ENCODE measurements at regions not wholly inside any gene's neighbourhood (a gene's known extent, or its start where the extent isn't known, plus 50 kb on each side); places are given as distances from the start of the nearest gene placed in this dataset.
"Not testable (repeated sequence)": the region's sequence is repeated elsewhere in the genome, so short reads cannot be mapped to it uniquely, and the experiment has no call there.

GRCh38 chr3:152151216-152151876 is 117.4 kb upstream of the MBNL1 start:
- Histone ChIP-seq H3K36me3 (ENCODE audit: control insufficient read depth in 4 of 4, insufficient read depth in 3 of 4, low read depth in 1 of 4, low read length in 3 of 4) (no peaks in the 10 kb centered on the region), H3K27me3 (ENCODE audit: control insufficient read depth in 4 of 4, insufficient read depth in 4 of 4, low read length in 3 of 4) (no peaks in the 10 kb centered on the region), H3K4me3 (ENCODE audit: low read depth in 1 of 3, low read length in 3 of 3) (no peak overlapping the region), H3K4me1 (ENCODE audit: control insufficient read depth in 4 of 4, insufficient read depth in 4 of 4, low read length in 3 of 4) (no peaks in the 10 kb centered on the region), H3K9me3 (ENCODE audit: control insufficient read depth in 4 of 4, low read length in 3 of 4) (no peaks in the 10 kb centered on the region), H3K27ac (ENCODE audit: low read depth in 1 of 2, low read length in 2 of 2) (no peak overlapping the region), H3K9ac (ENCODE audit: low read depth in 1 of 2, low read length in 2 of 2) (no peak overlapping the region)
- WGBS = 77% methylated on average over 8 of the region's 8 CpGs
- no peak for DNase-seq (ENCODE audit: low spot score)
- TF ChIP-seq HNF4G (IDR thresholded peaks at IDR 0.05) (no peak), MAX (IDR thresholded peaks at IDR 0.05) (no peak), TAF1 (conservative IDR thresholded peaks at IDR 0.05) (no peak), JUND (IDR thresholded peaks at IDR 0.05) (no peak), GABPA (IDR thresholded peaks at IDR 0.05 in 1 of 2, conservative IDR thresholded peaks at IDR 0.05 in 1 of 2) (no peak), FOXA2 (IDR thresholded peaks at IDR 0.05) (no peak)

- not testable (repeated sequence) for H3K36me3 ChIP-seq (ENCODE audit: control insufficient read depth in 4 of 4, insufficient read depth in 3 of 4, low read depth in 1 of 4, low read length in 3 of 4); H3K9me3 ChIP-seq (ENCODE audit: control insufficient read depth in 4 of 4, low read length in 3 of 4); H3K27ac ChIP-seq (ENCODE audit: low read depth in 1 of 2, low read length in 2 of 2); H3K9ac ChIP-seq (ENCODE audit: low read depth in 1 of 2, low read length in 2 of 2); DNase-seq (ENCODE audit: low spot score); H3K4me1 ChIP-seq (ENCODE audit: control insufficient read depth in 4 of 4, insufficient read depth in 4 of 4, low read length in 3 of 4); H3K4me3 ChIP-seq (ENCODE audit: low read depth in 1 of 3, low read length in 3 of 3); H3K27me3 ChIP-seq (ENCODE audit: control insufficient read depth in 4 of 4, insufficient read depth in 4 of 4, low read length in 3 of 4)
- WGBS = 93% methylated on average over 42 of the region's 42 CpGs
These were observed 116.6 kb upstream of the MBNL1 start for GRCh38 chr3:152151877-152152765.

GRCh38 chr3:152153115-152153514 is 115.6 kb upstream of the MBNL1 start:
- not testable (repeated sequence) for H3K4me1 ChIP-seq (ENCODE audit: control insufficient read depth in 4 of 4, insufficient read depth in 4 of 4, low read length in 3 of 4); DNase-seq (ENCODE audit: low spot score); H3K27me3 ChIP-seq (ENCODE audit: control insufficient read depth in 4 of 4, insufficient read depth in 4 of 4, low read length in 3 of 4); H3K4me3 ChIP-seq (ENCODE audit: low read depth in 1 of 3, low read length in 3 of 3); H3K9ac ChIP-seq (ENCODE audit: low read depth in 1 of 2, low read length in 2 of 2); H3K9me3 ChIP-seq (ENCODE audit: control insufficient read depth in 4 of 4, low read length in 3 of 4); H3K27ac ChIP-seq (ENCODE audit: low read depth in 1 of 2, low read length in 2 of 2); H3K36me3 ChIP-seq (ENCODE audit: control insufficient read depth in 4 of 4, insufficient read depth in 3 of 4, low read depth in 1 of 4, low read length in 3 of 4)
- 93% methylated on average over 5 of the region's 5 CpGs for WGBS

- H3K9me3 ChIP-seq (ENCODE audit: control insufficient read depth in 4 of 4, low read length in 3 of 4) = no peaks in the 10 kb centered on the region
- no peaks in the 10 kb centered on the region for H3K4me1 ChIP-seq (ENCODE audit: control insufficient read depth in 4 of 4, insufficient read depth in 4 of 4, low read length in 3 of 4)
- no peak for DNase-seq (ENCODE audit: low spot score)
- 88% methylated on average over 5 of the region's 5 CpGs for WGBS
- H3K27me3 ChIP-seq (ENCODE audit: control insufficient read depth in 4 of 4, insufficient read depth in 4 of 4, low read length in 3 of 4) = no peaks in the 10 kb centered on the region
- no peak overlapping the region for H3K27ac ChIP-seq (ENCODE audit: low read depth in 1 of 2, low read length in 2 of 2)
- TF ChIP-seq ATF3 (IDR thresholded peaks at IDR 0.05) = no peak
- TF ChIP-seq HNF4G (IDR thresholded peaks at IDR 0.05) = no peak
- TF ChIP-seq HNF4A (conservative IDR thresholded peaks at IDR 0.05) = no peak
- TF ChIP-seq ZBTB33 (IDR thresholded peaks at IDR 0.05) = no peak
- no peak for TF ChIP-seq NR2F2 (IDR thresholded peaks at IDR 0.05)
- no peak for TF ChIP-seq JUND (IDR thresholded peaks at IDR 0.05)
- TF ChIP-seq YY1 (IDR thresholded peaks at IDR 0.05) = no peak
- no peak for TF ChIP-seq RXRA (IDR thresholded peaks at IDR 0.05)
- no peak for TF ChIP-seq SP1 (IDR thresholded peaks at IDR 0.05)
- no peak for TF ChIP-seq TAF1 (conservative IDR thresholded peaks at IDR 0.05)
- TF ChIP-seq EGR1 (IDR thresholded peaks at IDR 0.05; ENCODE audit: low read depth in 2 of 2) = no peak
- no peak for TF ChIP-seq MAX (IDR thresholded peaks at IDR 0.05)
- TF ChIP-seq CTCF (IDR thresholded peaks at IDR 0.05; ENCODE audit: low read depth, low read length, missing input control) = no peak
- TF ChIP-seq FOXA1 (IDR thresholded peaks at IDR 0.05) = no peak
- no peaks in the 10 kb centered on the region for H3K36me3 ChIP-seq (ENCODE audit: control insufficient read depth in 4 of 4, insufficient read depth in 3 of 4, low read depth in 1 of 4, low read length in 3 of 4)
- no peak overlapping the region for H3K4me3 ChIP-seq (ENCODE audit: low read depth in 1 of 3, low read length in 3 of 3)
- no peak overlapping the region for H3K9ac ChIP-seq (ENCODE audit: low read depth in 1 of 2, low read length in 2 of 2)
These were observed 113.3 kb upstream of the MBNL1 start for GRCh38 chr3:152155246-152156020.
